GM13977 (cell line): ENCODE measurements at regions not wholly inside any gene's neighbourhood (a gene's known extent, or its start where the extent isn't known, plus 50 kb on each side); places are given as distances from the start of the nearest gene placed in this dataset.
"Not testable (repeated sequence)": the region's sequence is repeated elsewhere in the genome, so short reads cannot be mapped to it uniquely, and the experiment has no call there.

Source experiments
- DNase-seq: peaks from one replicate; pipeline ENCODE4 v3.0.0; 2012; ENCODE audit warnings: low spot score
- in situ Hi-C: fragments of 300-500 bp; cut with MboI; formaldehyde crosslinking; loops from one replicate; pipeline ENCODE4 v1.12.0; 2022; ENCODE audit warnings: low sequenced_read_pairs, low pct_unique_long_range_greater_than_20kb, mixed read lengths, inconsistent platforms; ENCODE audit not compliant: unreplicated experiment
- TF ChIP-seq, protein P1 (sequence below): IDR thresholded peaks from 2 replicates; pipeline ENCODE4 v1.5.1; 2012; ENCODE audit warnings: mild to moderate bottlenecking, control low read depth; ENCODE audit not compliant: insufficient read depth; ENCODE audit errors: extremely low read depth, missing control alignments

DNA sequence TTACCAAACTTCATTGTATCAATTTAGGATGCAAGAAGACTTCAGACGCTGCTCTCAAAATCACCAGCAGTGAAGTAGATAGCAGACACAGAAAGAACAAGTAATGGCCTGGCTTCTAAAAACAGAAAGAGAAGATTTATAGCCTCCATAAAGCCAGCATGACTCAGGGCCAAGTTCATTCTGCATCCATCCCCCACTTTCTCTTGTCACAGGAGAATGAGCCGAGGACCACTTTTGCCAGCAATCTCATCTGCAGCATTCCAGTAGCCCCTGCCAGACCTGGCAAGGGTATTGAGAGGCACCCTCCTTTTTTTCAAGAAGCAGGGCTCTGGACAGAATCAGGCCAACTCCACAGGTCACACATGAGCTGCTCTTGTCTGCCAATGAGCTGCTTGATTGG lies 355.4 kb upstream of the SOX9 start:
- in situ Hi-C loops, result no loop called here
- TF ChIP-seq, protein P1, sequence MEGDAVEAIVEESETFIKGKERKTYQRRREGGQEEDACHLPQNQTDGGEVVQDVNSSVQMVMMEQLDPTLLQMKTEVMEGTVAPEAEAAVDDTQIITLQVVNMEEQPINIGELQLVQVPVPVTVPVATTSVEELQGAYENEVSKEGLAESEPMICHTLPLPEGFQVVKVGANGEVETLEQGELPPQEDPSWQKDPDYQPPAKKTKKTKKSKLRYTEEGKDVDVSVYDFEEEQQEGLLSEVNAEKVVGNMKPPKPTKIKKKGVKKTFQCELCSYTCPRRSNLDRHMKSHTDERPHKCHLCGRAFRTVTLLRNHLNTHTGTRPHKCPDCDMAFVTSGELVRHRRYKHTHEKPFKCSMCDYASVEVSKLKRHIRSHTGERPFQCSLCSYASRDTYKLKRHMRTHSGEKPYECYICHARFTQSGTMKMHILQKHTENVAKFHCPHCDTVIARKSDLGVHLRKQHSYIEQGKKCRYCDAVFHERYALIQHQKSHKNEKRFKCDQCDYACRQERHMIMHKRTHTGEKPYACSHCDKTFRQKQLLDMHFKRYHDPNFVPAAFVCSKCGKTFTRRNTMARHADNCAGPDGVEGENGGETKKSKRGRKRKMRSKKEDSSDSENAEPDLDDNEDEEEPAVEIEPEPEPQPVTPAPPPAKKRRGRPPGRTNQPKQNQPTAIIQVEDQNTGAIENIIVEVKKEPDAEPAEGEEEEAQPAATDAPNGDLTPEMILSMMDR, result no peak
- DNase-seq, result no peak

DNA sequence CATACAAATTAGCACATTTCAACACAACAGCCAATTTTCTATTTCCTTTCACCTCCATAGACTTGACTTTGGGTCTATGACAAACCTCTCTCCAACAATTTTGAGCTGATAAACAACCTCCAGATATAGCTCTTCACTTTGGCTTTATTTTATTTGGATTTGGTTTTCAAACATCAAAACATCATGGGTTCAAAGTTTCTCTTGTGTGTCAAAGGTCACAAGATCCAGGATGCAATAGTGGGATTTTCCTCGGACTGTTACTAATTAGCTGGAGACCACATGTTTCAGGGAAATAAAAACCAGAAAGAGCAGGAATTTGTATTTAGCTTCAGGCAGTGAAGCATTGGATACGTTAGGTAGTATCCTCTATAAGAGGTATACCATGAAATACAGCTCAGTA lies 351.0 kb upstream of the SOX9 start:
- no peak for DNase-seq
- in situ Hi-C loops, result no loop called here
- TF ChIP-seq, protein P1, result no peak

DNA sequence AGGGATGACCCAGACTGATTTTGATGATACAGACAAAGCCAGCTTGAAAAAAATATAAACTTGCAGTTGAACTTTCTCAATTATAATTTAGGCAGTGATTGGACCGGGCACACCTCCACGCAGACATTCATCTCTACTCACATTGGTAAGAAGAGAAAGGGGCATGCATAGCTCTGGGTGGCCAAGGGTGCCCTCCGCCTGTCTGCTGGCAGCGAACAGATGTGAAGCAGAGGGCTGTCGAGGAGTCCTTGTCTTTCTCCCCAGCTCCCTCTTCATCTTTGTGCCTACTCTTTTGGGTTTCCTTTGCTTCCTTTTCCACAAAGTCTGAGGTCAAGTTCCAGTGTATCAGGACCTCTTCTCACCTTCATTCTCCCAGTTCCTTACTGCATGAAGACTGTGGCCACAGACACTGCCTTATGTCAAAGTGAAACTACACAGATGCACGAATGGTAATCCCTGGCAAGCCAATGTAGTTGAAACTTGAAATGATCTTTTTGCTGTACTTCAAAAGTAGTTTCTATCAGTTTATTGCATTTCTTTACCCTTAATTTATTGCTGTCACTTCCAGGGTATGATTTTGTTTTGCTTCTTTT lies 343.7 kb upstream of the SOX9 start:
- TF ChIP-seq, protein P1, result no peak
- no peak for DNase-seq
- in situ Hi-C loops, result no loop called here

DNA sequence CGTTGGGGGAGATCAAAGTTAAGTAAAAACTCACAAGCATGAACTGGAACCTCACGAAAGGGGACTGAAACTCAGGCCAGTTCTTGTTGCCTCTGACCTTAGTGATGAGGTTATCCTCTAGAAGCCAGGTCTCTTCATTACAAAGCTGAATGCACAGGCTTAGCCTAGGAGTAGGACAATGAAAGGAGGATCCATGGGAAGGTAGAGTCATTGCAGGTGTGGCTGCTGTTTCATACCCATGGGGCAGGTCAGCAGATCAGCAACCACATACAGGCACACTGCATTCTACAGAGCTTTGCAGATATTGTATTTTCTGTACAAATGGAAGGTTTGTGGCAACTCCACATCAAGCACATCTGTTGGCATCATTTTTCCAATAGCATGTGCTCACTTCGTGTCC lies 341.3 kb upstream of the SOX9 start:
- in situ Hi-C loops, result no loop called here
- DNase-seq, result no peak
- TF ChIP-seq, protein P1, result no peak

DNA sequence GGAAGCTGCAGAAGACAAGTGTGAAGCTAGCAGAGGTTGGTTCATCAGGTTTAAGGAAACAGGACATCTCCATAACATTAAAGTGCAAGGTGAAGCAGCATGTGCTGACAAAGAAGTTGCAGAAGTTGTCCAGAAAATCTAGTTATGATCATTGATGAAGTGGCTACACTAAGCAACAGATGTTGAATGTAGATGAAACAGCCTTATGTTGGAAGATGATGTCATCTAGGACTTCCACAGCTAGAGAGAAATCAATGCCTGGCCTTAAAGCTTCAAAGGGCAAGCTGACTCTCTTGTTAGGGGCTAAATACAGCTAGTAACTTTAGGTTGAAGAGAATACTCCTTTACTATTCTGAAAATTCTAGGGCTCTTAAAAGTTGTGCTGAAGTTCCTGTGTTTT lies 340.2 kb upstream of the SOX9 start:
- DNase-seq, result no peak
- in situ Hi-C loops, result no loop called here
- TF ChIP-seq, protein P1, result no peak

DNA sequence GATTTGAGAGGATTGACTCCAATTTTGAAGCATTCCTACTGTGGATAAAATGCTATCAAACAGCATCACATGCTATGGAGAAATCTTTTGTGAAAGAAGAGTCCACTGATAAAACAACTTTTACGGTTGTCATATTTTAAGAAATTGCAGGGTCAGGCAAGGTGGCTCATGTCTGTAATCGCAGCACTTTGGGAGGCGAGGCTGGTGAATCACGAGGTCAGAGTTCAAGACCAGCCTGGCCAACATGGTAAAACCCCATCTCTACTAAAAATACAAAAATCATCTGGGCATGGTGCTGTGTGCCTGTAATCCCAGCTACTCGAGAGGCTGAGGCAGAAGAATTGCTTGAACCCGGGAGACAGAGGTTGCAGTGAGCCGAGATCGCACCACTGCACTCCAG lies 338.8 kb upstream of the SOX9 start:
- in situ Hi-C loops, DNase-seq: not testable (repeated sequence)

DNA sequence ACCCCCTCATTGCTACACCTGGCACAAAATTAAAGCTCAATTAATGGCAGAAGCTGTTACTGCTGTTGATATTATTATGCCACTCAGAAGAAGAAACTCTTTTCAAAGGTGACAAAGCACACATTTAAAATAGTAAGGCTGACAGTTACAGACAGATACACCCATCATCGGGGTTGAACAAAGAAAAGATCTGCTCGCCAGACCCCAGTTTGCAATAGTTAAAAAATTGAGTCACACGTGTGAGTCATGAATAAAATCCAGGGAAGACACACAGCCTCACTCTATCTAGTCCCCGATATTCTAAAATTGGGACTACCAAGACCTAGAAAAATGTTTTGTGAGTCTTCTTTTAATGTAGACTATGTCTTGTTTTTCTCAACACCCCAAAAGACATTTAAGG lies 330.0 kb upstream of the SOX9 start:
- TF ChIP-seq, protein P1, result no peak
- DNase-seq, result no peak

More for the DNA sequence above, 330.0 kb upstream of the SOX9 start:
- in situ Hi-C loops, result no loop called here
